ES-I3 (cell line): ENCODE measurements at regions not wholly inside any gene's neighbourhood (a gene's known extent, or its start where the extent isn't known, plus 50 kb on each side); places are given as distances from the start of the nearest gene placed in this dataset.
"Not testable (repeated sequence)": the region's sequence is repeated elsewhere in the genome, so short reads cannot be mapped to it uniquely, and the experiment has no call there.

Source experiments
- H3K36me3 ChIP-seq: 2 replicates; pipeline ENCODE4 v1.6.1; 2013; ENCODE audit warnings: mild to moderate bottlenecking, low read length, control low read depth, moderate library complexity; ENCODE audit not compliant: insufficient read depth
- H3K4me1 ChIP-seq: 2 replicates; pipeline ENCODE4 v1.6.1; 2013; ENCODE audit warnings: mild to moderate bottlenecking, control low read depth, low read length; ENCODE audit not compliant: insufficient read depth
- H3K9ac ChIP-seq: 2 replicates; pipeline ENCODE4 v1.6.1; 2013; ENCODE audit warnings: low read depth, mild to moderate bottlenecking, low read length, moderate library complexity
- H3K9me3 ChIP-seq: 2 replicates; pipeline ENCODE4 v1.6.1; 2013; ENCODE audit warnings: mild to moderate bottlenecking, low read length, moderate library complexity; ENCODE audit not compliant: control insufficient read depth, insufficient read depth

DNA sequence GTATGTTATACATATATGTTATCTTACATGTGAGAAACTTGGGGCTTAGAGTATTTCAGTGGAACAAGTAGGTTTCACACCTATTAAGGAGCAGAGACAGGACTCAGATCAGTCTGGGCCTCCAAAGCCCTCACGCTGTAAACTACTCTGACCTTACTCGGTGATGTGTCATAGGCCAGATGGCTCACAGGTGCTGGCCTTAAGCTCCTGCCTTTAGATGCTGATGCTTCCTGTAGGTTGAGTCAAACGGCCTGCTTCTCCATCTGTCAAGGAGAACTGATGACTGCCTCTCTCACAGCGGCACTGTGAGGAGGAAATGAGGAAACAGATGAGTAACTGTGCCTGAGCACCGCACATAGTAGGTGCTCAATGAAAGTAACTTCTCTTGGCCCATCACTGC is 312.6 kb upstream of the COBL start:
- Histone ChIP-seq H3K9ac (no peak overlapping the region), H3K4me1 (no peaks in the 10 kb centered on the region), H3K36me3 (no peaks in the 10 kb centered on the region), H3K9me3 (no peaks in the 10 kb centered on the region)

DNA sequence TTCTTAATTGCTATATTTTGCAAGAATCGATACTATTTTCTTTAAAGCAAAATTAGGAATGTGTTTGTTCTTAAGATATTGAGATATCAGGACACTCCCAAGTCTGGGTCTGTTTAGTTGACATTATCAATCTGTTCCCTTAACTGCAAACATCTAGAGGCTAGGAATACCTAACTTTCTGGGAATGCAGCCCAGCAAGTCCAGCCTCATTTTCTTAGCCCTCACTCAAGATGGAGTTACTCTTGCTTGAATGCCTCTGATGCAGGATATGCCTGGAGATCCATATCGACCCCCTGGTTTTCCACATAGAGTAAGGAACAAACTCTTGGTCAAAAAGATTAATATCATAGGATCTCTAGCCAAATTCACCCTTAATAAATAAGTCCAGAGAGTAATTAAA is 305.3 kb upstream of the COBL start:
- Histone ChIP-seq H3K9me3 (peaks cover 3% of the 10 kb centered on the region; the same call in 1 of the 2 replicates), H3K9ac (no peak overlapping the region), H3K36me3 (peaks cover 3% of the 10 kb centered on the region; the same call in 1 of the 2 replicates), H3K4me1 (no peaks in the 10 kb centered on the region)

DNA sequence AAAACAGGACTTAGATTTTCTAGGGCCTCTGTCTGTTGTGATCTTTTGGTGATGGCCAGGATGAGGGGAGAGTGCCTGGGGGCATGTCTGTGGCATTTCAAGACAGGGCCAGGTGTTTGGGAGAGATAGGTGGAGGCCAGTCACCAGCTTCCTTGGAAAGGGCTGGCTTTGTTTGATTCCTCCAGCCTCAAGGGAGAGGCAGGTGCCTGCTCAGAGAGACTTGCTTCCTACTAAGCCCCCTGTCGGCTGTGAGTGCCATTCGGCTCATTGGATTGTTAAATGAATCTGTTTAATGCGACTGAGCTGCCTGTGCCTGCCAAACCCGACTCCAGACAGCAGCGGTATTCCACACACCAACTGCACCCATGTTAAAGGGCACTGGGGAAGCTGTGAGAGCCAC is 304.1 kb upstream of the COBL start:
- Histone ChIP-seq H3K36me3 (peaks cover 3% of the 10 kb centered on the region; the same call in 1 of the 2 replicates), H3K4me1 (no peaks in the 10 kb centered on the region), H3K9ac (no peak overlapping the region), H3K9me3 (peaks cover 3% of the 10 kb centered on the region; the same call in 1 of the 2 replicates)

DNA sequence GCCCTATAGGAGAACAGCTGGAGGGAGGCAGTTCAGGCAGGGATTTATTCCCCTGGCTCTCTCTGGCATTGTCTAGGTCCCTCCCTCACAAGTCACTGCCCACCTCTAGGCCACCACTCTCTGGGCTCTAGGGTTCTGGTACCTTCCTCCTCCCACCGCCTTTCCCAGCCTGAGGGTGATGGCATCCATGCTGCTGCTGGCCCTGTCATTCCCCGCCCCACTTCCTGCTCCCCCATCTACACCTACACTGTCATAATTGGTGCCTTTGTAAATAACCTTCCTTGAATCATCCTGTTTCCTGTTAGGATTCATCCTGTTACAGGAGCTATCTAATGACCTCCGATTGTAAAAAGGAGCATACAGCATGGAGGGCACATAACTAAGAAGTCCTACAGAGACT is 303.3 kb upstream of the COBL start:
- H3K9me3 ChIP-seq: peaks cover 3% of the 10 kb centered on the region; the same call in 1 of the 2 replicates
- H3K4me1 ChIP-seq: no peaks in the 10 kb centered on the region
- H3K36me3 ChIP-seq: peaks cover 3% of the 10 kb centered on the region; the same call in 1 of the 2 replicates
- H3K9ac ChIP-seq: no peak overlapping the region

DNA sequence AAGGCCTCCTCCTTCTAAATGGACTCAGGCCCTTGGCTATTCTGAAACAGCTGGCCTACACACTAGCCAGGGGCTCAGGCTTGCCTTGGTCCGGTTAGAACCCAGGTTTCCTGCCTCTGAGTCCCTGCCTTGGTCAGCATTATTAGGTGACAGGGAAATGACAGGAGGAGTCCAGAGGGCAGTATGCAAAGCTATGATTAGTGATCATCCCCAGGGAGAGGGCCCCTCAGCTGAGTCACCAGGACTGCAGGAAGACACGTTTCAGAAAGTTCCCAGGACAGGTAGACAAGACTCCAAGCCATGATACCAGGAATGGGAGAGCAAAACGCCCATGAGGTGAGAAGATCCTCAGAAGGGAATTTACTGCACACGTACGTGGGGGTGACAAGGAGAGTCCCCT is 301.1 kb upstream of the COBL start:
- Histone ChIP-seq H3K9ac (no peak overlapping the region), H3K4me1 (no peaks in the 10 kb centered on the region), H3K36me3 (no peaks in the 10 kb centered on the region)

DNA sequence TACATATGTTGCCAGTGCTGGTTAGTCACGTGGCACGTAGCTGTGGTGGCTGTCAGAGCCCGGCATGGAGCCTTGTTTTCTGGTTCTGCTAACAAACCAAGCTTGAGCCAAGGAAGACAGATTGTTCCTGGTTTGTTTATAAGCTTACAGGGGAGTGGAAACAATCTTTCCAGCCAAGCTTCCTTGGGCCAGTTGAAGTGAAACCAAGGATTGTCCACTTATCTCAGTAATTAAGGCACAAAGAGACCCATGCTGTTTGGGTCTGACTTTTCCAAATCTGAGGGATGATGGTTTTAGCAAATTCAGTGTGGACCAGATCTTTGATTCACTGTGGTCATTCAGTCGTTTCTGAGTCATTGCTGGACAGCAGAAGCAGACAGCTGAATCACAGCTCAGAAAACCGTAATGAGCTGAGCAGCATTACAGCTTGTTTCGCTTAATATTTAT is 297.3 kb upstream of the COBL start:
- Histone ChIP-seq H3K4me1 (peaks cover 9% of the 10 kb centered on the region), H3K36me3 (no peaks in the 10 kb centered on the region), H3K9ac (no peak overlapping the region), H3K9me3 (no peaks in the 10 kb centered on the region)

More for the DNA sequence above, 301.1 kb upstream of the COBL start:
- peaks cover under 1% of the 10 kb centered on the region; the same call in 1 of the 2 replicates for H3K9me3 ChIP-seq

DNA sequence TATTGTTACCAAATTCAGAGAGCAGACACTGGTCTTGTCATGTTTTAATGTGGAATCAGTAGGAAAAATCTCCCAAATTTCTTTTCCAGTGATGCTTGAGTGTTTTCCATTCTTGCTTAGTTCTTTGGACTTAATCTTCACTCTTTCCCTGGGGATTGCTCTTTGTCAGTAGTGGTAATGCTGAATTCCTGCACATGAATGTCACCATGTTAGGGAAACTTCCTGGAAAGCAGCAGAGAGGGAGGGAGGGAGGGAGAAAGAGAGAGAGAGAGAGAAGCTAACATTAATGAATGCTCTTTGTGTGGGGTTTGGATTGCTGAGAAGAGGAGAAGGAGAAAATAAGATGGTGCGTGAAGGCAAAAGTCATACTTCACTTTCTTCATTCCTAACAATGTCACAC is 295.3 kb upstream of the COBL start:
- Histone ChIP-seq H3K9ac (no peak overlapping the region), H3K4me1 (peaks cover 9% of the 10 kb centered on the region), H3K36me3 (no peaks in the 10 kb centered on the region), H3K9me3 (no peaks in the 10 kb centered on the region)

DNA sequence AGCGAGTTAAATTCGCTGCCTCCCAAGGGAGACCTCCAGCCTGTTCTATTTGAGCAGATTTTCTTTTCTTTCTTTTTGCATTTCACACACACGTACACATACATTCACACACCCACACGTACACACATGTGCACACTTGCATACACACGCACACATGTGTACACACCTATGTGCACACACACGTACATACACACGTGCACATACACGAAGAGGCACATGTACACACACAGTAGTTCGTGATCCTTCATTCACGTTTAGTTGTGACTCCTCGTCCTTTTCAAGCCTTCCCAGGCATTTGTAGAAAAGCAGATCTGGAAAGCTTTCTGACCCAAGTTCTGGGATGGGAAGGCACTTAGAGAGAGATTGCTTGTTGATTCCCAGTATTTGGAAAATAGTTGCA is 290.8 kb upstream of the COBL start:
- Histone ChIP-seq H3K4me1 (peaks cover 8% of the 10 kb centered on the region), H3K9me3 (no peaks in the 10 kb centered on the region), H3K9ac (no peak overlapping the region), H3K36me3 (no peaks in the 10 kb centered on the region)

DNA sequence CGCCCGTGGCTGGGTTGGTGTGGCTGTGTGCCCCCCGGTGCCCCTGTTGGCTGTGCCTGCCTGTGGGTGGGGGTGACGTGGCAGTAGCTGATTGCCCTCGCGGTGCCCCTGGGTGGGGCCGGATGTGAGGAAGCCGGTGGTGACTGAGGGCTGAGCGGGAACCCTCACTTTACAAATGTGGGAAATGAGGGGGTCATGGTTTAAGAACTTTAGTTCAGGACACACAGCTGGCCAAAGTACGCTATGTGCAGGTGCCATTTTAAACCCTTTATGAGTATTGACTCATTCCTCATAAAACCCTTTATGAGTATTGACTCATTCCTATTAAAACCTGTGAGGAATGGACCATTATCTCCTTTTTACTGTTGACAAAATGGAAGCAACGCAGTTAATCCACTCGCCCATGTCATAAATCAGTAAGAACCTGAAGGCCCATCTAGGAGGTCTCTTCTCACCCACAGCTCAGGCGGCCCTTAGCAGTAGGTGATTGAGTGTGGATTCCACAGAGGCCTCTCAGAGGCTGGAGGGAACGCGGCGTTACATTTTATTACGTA is 290.1 kb upstream of the COBL start:
- Histone ChIP-seq H3K36me3 (no peaks in the 10 kb centered on the region), H3K4me1 (peaks cover under 1% of the 10 kb centered on the region; the same call in 1 of the 2 replicates), H3K9ac (no peak overlapping the region), H3K9me3 (no peaks in the 10 kb centered on the region)

DNA sequence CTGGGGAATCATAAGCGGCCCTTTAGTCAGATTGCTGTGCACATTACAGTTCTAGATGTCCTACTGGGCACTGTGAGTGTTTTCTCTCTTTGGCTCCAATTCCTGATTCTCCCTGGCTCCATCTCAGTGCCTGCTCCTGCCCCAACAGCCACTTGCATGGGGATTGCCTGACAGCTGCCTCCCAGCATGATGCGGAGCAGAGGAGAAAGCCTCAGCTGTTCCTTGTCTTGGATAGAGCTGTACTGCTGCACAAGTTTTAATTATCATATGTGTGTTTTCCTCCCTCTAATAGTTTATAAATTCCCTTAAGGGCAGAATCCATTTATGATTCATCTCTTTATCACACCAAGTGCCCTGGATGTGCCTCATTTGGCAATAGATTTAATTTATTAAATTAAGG is 285.8 kb upstream of the COBL start:
- Histone ChIP-seq H3K9ac (no peak overlapping the region), H3K9me3 (no peaks in the 10 kb centered on the region), H3K4me1 (no peaks in the 10 kb centered on the region), H3K36me3 (no peaks in the 10 kb centered on the region)

DNA sequence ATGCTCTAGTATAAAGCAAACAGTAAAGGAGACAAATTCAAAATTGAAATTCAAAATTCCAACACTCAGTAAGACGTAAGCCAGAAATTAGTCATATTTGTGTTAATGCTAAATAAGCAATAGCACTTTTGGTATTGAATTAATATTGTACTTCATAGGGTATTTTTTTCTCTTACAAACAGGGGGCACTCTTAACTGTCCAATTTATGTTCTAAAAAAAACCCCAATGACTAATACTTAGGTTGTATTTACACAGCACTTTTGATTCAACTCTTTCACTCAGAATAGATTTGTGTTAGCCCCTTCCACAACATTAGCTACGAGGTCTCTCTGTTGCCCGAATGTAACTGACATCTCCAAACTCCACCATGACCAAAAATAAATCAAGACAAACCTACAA is 284.9 kb upstream of the COBL start:
- no peak overlapping the region for H3K9ac ChIP-seq
- no peaks in the 10 kb centered on the region for H3K36me3 ChIP-seq
- no peaks in the 10 kb centered on the region for H3K4me1 ChIP-seq
- H3K9me3 ChIP-seq: no peaks in the 10 kb centered on the region

DNA sequence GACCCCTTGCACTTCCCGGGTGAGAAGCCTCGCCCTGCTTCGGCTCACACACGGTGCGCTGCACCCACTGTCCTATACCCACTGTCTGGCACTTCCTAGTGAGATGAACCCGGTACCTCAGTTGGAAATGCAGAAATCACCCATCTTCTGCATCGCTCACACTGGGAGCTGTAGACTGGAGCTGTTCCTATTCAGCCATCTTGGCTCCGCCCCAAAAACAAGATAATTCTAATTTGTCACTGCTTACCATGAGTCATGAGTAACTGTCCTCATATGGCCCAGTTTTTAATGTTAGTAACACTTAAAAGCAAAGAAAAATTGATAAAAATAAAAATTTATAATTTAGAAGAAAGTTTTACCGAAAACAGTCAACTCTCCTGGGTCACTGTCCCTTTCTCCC is 283.3 kb upstream of the COBL start:
- H3K9me3 ChIP-seq, H3K9ac ChIP-seq, H3K4me1 ChIP-seq, H3K36me3 ChIP-seq: not testable (repeated sequence)

DNA sequence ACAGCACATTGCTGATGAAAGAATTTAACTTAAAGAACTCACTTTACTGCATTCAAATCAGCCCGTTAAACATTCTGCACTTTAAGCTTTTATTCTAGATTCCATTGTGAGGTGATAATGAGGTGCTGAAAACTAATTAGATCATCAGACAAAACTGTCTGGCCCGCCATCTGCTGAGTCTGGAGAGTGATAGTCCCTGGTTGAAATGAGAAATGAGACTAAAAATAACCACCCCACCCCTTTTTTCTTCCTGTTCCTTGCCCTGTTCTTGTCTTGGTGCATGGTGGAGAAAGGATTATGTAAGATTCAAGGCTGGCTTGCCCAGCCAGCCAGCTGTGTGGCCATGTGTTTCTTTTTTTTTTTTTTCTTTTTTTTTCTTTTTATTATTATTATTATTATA is 277.0 kb upstream of the COBL start:
- H3K9me3 ChIP-seq: no peaks in the 10 kb centered on the region
- H3K9ac ChIP-seq: no peak overlapping the region
- H3K36me3 ChIP-seq: no peaks in the 10 kb centered on the region
- peaks cover 5% of the 10 kb centered on the region for H3K4me1 ChIP-seq

DNA sequence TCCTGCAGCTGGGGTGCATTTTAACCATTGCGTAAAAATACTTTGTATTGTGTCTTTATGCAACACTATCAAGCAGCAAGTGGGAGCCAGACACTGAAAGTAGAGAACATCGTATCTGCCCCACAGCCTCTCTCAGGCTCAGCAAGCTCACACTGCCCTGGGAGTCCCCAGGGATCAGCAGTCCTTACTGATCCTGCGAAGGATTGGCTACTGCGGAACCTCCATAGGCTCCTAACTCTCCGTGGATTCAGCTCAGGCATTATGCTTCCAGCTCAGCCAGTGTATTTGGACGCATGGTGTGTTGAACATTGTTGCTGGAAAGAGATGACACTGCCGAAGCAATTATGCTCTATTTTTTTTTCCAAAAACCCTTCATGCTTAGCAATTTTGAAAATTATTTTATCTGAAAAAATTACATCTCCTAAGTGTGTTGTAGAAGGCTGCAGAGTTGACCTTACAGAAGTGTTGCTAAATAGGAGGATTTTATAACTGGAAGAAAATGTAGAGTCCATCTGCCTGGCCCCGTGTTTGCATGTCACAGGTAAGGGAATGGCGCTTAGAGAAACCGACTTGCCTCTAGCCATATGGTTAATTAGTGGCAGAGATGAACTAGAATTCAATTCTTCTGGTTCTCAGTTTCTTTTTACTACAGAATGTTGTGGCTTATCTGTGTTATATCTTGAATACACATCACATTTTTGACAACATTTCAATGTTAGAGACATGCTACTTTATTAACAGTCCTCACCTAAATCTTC is 276.4 kb upstream of the COBL start:
- Histone ChIP-seq H3K36me3 (no peaks in the 10 kb centered on the region), H3K9ac (no peak overlapping the region), H3K9me3 (no peaks in the 10 kb centered on the region), H3K4me1 (peaks cover 8% of the 10 kb centered on the region)

DNA sequence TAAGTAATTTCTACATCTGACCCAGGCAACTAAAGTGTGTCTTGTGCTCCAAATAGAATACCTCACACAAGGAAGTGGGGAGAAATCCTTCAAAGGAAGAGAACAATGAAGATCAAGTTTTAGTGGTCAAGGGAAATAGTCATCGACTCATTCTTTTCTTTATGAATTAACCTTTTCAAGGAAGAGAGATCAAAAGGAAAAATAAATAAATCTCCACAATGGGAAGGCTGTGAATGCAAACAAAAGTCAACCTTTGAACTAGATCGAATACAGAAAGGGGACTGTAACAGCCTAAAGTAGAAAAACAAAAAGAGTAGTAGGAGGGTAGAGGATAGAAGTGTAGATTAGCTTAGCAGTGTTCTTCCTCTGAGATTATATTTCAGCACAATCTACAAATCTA is 274.6 kb upstream of the COBL start:
- H3K36me3 ChIP-seq: no peaks in the 10 kb centered on the region
- H3K9ac ChIP-seq: no peak overlapping the region
- no peaks in the 10 kb centered on the region for H3K9me3 ChIP-seq
- H3K4me1 ChIP-seq: peaks cover 8% of the 10 kb centered on the region
